ENCODE measurements at regions not wholly inside any gene's neighbourhood (a gene's known extent, or its start where the extent isn't known, plus 50 kb on each side); places are given as distances from the start of the nearest gene placed in this dataset.

GRCh38 chr12:72723732-72724131 lies 451.6 kb downstream of the TRHDE start:
- Histone ChIP-seq H3K4me3 (ENCODE audit: low read depth, low read length) (no peak overlapping the region), H3K36me3 (ENCODE audit: control insufficient read depth, insufficient read depth, low read length) (no peaks in the 10 kb centered on the region), H3K27me3 (ENCODE audit: control insufficient read depth, insufficient read depth, low read length) (no peaks in the 10 kb centered on the region)
- TF ChIP-seq, protein P1, sequence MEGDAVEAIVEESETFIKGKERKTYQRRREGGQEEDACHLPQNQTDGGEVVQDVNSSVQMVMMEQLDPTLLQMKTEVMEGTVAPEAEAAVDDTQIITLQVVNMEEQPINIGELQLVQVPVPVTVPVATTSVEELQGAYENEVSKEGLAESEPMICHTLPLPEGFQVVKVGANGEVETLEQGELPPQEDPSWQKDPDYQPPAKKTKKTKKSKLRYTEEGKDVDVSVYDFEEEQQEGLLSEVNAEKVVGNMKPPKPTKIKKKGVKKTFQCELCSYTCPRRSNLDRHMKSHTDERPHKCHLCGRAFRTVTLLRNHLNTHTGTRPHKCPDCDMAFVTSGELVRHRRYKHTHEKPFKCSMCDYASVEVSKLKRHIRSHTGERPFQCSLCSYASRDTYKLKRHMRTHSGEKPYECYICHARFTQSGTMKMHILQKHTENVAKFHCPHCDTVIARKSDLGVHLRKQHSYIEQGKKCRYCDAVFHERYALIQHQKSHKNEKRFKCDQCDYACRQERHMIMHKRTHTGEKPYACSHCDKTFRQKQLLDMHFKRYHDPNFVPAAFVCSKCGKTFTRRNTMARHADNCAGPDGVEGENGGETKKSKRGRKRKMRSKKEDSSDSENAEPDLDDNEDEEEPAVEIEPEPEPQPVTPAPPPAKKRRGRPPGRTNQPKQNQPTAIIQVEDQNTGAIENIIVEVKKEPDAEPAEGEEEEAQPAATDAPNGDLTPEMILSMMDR (IDR thresholded peaks at IDR 0.05; ENCODE audit: insufficient read depth, low read length, poor library complexity, severe bottlenecking), result no peak
- DNase-seq (ENCODE audit: low read depth), result no peak

- no peaks in the 10 kb centered on the region for H3K27me3 ChIP-seq (ENCODE audit: control insufficient read depth, insufficient read depth, low read length)
- TF ChIP-seq, protein P1 (IDR thresholded peaks at IDR 0.05; ENCODE audit: insufficient read depth, low read length, poor library complexity, severe bottlenecking), result no peak
- no peak for DNase-seq (ENCODE audit: low read depth)
- H3K36me3 ChIP-seq (ENCODE audit: control insufficient read depth, insufficient read depth, low read length), result no peaks in the 10 kb centered on the region
- H3K4me3 ChIP-seq (ENCODE audit: low read depth, low read length), result no peak overlapping the region
Measured at GRCh38 chr12:72729451-72730010, 457.4 kb downstream of the TRHDE start.

- TF ChIP-seq, protein P1 (IDR thresholded peaks at IDR 0.05; ENCODE audit: insufficient read depth, low read length, poor library complexity, severe bottlenecking), result no peak
- Histone ChIP-seq H3K27me3 (ENCODE audit: control insufficient read depth, insufficient read depth, low read length) (no peaks in the 10 kb centered on the region), H3K36me3 (ENCODE audit: control insufficient read depth, insufficient read depth, low read length) (no peaks in the 10 kb centered on the region), H3K4me3 (ENCODE audit: low read depth, low read length) (no peak overlapping the region)
- DNase-seq (ENCODE audit: low read depth), result no peak
Measured at GRCh38 chr12:72734581-72734980, 462.4 kb downstream of the TRHDE start.

DNA sequence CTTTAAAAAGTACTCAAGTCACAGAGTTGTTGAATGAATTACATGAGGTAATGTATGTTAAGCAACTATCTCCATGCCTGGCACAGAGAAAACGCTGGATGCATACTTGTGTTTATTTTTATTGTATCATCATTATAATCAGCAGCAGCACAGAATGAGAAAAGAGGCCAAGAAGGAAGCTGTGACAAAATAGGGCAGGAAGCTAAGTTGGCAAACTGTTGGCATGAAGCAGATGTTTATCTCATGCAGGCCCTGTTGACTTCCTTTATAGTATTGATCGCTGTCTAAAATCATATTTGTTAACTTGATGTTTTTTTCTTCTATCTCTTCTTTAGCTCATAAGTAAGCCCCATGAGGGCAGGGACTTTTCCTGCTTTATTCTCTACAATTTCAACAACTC lies 466.6 kb downstream of the TRHDE start:
- Histone ChIP-seq H3K4me3 (ENCODE audit: low read depth, low read length) (no peak overlapping the region), H3K27me3 (ENCODE audit: control insufficient read depth, insufficient read depth, low read length) (no peaks in the 10 kb centered on the region), H3K36me3 (ENCODE audit: control insufficient read depth, insufficient read depth, low read length) (no peaks in the 10 kb centered on the region)
- DNase-seq (ENCODE audit: low read depth), result no peak
- TF ChIP-seq, protein P1 (IDR thresholded peaks at IDR 0.05; ENCODE audit: insufficient read depth, low read length, poor library complexity, severe bottlenecking), result no peak

DNA sequence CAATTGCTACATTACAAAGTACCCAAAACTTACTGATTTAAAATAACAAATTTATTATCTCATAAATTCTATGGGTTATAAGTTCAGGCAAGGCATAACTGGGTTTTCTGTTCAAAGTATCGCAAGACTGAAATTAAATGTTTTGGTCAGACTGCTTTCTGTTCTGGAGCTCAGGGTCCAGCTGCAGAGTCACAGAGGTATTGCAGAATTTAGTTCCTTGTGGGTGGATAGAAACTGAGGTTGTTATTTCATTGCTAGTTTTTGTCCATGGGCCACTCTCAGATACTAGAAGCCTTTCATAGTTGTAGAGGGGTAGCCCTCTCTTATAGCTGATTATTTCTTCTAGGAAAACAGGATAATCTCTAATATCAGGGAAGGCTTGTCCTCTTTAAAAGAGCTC lies 467.9 kb downstream of the TRHDE start:
- no peak for DNase-seq (ENCODE audit: low read depth)
- Histone ChIP-seq H3K4me3 (ENCODE audit: low read depth, low read length) (no peak overlapping the region), H3K27me3 (ENCODE audit: control insufficient read depth, insufficient read depth, low read length) (no peaks in the 10 kb centered on the region), H3K36me3 (ENCODE audit: control insufficient read depth, insufficient read depth, low read length) (no peaks in the 10 kb centered on the region)
- TF ChIP-seq, protein P1 (IDR thresholded peaks at IDR 0.05; ENCODE audit: insufficient read depth, low read length, poor library complexity, severe bottlenecking), result no peak

- H3K27me3 ChIP-seq (ENCODE audit: control insufficient read depth, insufficient read depth, low read length), result no peaks in the 10 kb centered on the region
- DNase-seq (ENCODE audit: low read depth), result no peak
- H3K4me3 ChIP-seq (ENCODE audit: low read depth, low read length), result no peak overlapping the region
- H3K36me3 ChIP-seq (ENCODE audit: control insufficient read depth, insufficient read depth, low read length), result no peaks in the 10 kb centered on the region
- TF ChIP-seq, protein P1 (IDR thresholded peaks at IDR 0.05; ENCODE audit: insufficient read depth, low read length, poor library complexity, severe bottlenecking), result no peak
Measured at GRCh38 chr12:72742568-72742967, 470.4 kb downstream of the TRHDE start.

Data from kidney epithelial cell (primary cell).